ENCODE measurements at regions not wholly inside any gene's neighbourhood (a gene's known extent, or its start where the extent isn't known, plus 50 kb on each side); places are given as distances from the start of the nearest gene placed in this dataset.
"Not testable (repeated sequence)": the region's sequence is repeated elsewhere in the genome, so short reads cannot be mapped to it uniquely, and the experiment has no call there.

DNA sequence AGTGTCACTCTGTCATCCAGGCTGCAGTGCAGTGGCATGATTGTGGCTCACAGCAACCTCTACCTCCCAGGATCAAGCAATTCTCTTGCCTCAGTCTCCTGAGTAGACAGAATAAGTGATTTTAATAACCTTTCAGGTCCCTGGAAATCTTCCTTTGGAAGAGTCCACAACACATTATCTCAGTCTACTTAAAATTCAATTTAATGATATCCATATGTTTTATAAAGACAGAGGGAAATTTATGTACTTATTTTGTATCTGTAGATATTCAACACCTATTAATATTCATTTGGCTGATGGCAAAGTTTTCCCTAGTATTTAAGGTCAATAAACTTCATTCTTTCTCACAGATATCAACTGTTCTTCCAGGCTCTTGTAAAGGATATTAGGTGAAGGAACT, 881.4 kb upstream of the GJE1 start:
- DNase-seq (ENCODE audit: low spot score): no peak

DNA sequence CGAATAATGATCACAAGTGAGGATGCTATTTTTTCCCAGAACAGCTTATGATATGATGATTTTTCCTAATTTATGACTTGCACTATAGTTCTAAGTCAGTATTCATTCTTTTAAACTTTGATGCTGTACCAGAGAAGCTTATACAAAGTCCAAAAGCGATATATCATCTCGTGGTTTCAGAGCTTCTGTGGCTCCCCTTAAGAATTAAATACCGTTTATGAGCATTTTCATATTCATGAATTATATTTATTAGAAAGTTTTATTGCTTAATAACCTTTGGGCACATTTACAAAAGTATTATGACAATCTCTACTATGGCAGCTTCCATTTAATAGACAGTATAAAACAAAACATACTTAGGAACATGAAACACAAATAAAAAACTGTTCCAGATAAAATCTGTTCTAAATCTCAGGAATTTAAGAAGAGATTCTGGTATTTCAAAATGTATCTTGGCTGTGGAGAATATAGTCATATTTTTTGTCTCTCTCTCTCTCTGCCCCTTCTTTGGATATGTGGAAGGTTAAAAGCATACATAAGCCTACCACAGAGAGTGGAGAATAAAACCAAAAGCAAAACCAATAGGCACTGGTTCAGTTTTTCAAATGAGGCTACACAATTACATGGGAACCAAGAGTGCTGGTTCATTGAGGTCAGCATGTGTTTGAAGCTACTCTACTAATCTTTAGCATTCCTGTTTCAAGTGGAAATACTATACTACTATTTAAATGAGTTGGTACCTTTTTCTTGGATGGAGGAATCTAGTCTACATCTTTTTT, 884.5 kb upstream of the GJE1 start:
- DNase-seq (ENCODE audit: low spot score): peak; percentile 94

GRCh38 chr6:141244366-141244765, 888.4 kb upstream of the GJE1 start:
- DNase-seq (ENCODE audit: low spot score): no peak

GRCh38 chr6:141242957-141243356, 889.8 kb upstream of the GJE1 start:
- DNase-seq (ENCODE audit: low spot score): no peak

- no peak for DNase-seq (ENCODE audit: low spot score)
Measured at GRCh38 chr6:141229296-141229695, 903.4 kb upstream of the GJE1 start.

GRCh38 chr6:141218583-141218982, 914.1 kb upstream of the GJE1 start:
- no peak for DNase-seq (ENCODE audit: low spot score)

- DNase-seq (ENCODE audit: low spot score): no peak
Measured at GRCh38 chr6:141216726-141217125, 916.0 kb upstream of the GJE1 start.

DNA sequence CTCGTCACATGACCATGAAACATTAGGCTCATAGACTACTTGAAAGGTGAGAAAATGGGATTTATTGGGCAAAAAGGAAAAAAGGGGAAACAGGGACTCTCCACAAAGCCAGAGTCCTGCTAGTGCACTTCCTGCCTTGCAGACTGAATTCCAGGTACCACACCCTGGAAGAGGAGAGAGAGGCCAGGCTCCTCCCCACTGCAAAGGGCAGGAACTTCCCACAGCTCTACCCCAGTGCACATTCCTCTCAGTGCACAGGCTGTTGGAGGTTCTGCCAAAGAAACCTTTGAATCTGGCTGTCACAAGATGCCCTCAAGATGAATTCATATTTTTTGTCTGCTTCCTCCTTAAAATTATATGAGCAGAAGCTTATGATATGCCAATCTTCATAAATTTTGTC, 920.4 kb upstream of the GJE1 start:
- DNase-seq (ENCODE audit: low spot score): no peak

GRCh38 chr6:141211845-141212244, 920.9 kb upstream of the GJE1 start:
- DNase-seq (ENCODE audit: low spot score): no peak

DNA sequence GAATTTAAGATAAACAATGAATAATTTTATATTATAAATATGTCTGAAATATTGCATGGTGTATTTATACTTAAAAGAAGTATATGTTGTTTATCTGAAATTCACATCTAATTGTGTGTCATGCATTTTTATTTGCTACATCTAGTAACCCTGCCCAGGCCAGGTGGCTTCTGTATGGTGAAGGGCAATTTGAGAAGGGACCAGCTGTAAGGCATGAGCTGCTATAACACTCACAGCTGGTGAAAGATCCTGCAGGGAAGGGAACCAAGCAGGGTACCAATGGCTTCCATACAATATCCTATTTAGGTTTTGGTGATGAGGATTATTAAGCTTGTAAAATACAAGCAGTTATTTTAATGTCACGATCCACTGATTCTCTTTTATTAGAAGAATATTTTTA, 921.8 kb upstream of the GJE1 start:
- DNase-seq (ENCODE audit: low spot score): no peak

DNA sequence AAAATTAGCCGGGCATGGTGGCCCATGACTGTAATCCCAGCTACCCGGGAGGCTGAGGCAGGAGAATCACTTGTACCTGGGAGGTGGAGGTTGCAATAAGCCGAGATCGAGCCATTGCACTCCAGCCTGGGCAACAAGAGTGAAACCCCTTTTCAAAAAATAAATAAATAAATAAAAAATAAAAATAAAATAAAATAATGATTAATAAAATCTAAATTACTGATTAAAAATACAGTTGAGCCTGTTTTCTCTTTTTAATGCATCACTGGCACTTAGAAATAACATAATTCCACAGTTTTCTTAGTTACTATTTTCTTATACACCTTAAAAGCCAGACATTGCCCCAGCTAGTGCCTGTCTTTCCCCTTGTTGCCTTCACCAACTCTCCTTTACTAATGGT, 922.8 kb upstream of the GJE1 start:
- DNase-seq (ENCODE audit: low spot score): no peak

- no peak for DNase-seq (ENCODE audit: low spot score)
Measured at GRCh38 chr6:141208101-141208500, 924.6 kb upstream of the GJE1 start.

- peak; percentile 37 for DNase-seq (ENCODE audit: low spot score)
Measured at GRCh38 chr6:141203902-141204575, 928.7 kb upstream of the GJE1 start.

DNA sequence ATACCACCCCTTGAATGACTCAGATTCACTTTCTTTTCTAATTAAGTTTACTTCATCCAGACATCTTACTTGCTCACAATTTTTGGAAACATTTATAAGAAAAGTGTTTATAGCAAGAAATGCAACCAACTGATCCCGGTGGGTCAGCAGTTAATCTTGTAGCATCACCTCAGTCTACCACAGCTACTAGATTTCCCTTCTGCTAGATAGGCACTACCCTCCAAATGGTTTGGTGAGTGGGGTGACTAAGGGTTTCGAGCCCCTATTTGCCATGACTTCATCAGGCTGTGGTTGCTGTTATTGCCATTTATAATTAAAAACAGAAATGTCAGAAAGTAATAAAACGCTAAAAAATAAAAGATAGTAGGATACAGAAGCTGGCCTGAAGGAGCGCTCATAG, 930.1 kb upstream of the GJE1 start:
- DNase-seq (ENCODE audit: low spot score): no peak

- DNase-seq (ENCODE audit: low spot score): no peak
Measured at GRCh38 chr6:141199074-141199473, 933.7 kb upstream of the GJE1 start.

DNA sequence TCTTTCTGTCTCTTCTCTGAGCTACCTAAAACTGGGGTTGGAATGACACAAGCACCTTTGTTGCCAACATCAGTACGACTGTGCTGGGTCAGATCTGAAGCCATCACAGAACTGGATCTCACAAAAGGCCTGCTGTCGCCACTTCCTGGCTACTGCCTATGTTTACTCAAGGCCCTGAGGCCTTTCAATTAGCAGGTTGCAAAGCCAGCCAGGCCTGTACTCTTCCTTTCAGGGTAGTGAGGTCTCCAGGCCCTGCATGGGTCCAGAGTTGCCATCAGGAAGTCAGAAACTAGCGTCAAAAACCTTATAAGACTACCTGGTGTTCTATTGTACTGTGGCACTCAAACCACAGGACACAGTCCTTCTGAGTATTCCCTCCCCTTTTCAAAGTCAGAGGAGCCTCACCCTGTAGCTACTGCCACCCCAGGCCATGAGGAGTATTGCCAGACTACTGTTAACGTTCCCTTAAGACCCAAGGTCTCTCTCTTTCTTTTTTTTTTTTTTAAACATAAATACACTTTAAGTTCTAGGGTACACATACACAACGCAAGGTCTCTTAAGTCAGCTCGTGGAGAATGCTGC, 937.4 kb upstream of the GJE1 start:
- no peak for DNase-seq (ENCODE audit: low spot score)

- DNase-seq (ENCODE audit: low spot score): no peak
Measured at GRCh38 chr6:141183368-141183767, 949.4 kb upstream of the GJE1 start.

- DNase-seq (ENCODE audit: low spot score): not testable (repeated sequence)
Measured at GRCh38 chr6:141175458-141175857, 957.3 kb upstream of the GJE1 start.

DNA sequence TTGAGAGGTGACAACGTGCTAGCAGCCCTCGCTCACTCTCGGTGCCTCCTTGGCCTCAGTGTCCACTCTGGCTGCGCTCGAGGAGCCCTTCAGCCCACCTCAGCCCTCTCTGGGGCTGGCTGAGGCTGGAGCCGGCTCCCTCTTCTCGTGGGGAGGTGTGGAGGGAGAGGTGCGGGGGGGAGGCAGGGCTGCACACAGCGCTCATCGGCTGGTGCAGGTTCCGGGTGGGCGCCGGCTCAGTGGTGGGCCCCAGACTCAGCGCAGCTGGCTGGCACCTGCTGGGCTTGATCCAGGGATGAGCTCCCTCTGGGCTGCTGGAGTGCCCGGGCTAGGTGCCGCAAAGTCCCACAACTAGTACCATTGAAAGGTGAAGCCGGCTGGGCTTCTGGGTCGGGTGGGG, 957.8 kb upstream of the GJE1 start:
- no peak for DNase-seq (ENCODE audit: low spot score)

DNA sequence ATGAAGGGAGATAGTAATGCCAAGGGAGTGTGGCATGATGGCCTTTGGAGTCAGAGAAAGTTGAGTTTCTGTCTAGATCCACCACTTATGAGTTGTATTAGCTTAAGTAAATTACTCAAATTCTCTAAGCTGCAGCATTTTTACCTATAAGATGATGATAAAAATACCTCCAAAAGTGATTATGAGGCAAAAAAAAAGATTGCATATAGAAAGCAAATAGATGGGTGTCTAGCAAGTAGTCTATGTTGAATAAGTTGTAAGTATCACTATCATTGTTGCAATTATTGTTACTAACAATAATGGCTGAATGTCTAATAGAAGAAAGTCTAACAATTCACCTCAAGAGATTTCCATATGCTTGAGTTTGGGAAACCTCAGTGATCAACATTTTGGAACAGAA, 959.2 kb upstream of the GJE1 start:
- DNase-seq (ENCODE audit: low spot score): no peak

GRCh38 chr6:141169419-141169818, 963.3 kb upstream of the GJE1 start:
- no peak for DNase-seq (ENCODE audit: low spot score)

DNA sequence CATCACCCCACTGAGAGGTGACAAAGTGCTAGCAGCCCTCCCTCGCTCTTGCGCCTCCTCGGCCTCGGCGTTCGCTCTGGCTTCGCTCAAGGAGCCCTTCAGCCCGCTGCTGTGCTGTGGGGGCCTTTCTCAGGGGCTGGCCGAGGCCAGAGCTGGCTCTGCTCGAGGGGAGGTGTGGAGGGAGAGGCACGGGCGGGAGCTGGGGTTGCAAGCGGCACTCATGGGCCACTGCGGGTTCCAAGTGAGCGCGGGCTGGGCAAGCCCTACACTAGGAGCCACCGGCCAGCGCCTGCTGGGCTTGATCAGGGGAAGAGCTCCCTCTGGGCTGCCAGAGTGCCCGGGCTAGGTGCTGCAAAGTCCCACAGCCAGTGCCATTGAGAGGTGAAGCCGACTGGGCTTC, 964.8 kb upstream of the GJE1 start:
- DNase-seq (ENCODE audit: low spot score): no peak

GRCh38 chr6:141165002-141165665, 967.6 kb upstream of the GJE1 start:
- DNase-seq (ENCODE audit: low spot score): no peak

Data from umbilical cord (tissue), 1 donor.